ENCODE measurements at regions not wholly inside any gene's neighbourhood (a gene's known extent, or its start where the extent isn't known, plus 50 kb on each side); places are given as distances from the start of the nearest gene placed in this dataset.
"Not testable (repeated sequence)": the region's sequence is repeated elsewhere in the genome, so short reads cannot be mapped to it uniquely, and the experiment has no call there.

- DNase-seq = no peak
Measured at GRCh38 chr9:135353935-135354334, 125.6 kb upstream of the PPP1R26 start.

DNA sequence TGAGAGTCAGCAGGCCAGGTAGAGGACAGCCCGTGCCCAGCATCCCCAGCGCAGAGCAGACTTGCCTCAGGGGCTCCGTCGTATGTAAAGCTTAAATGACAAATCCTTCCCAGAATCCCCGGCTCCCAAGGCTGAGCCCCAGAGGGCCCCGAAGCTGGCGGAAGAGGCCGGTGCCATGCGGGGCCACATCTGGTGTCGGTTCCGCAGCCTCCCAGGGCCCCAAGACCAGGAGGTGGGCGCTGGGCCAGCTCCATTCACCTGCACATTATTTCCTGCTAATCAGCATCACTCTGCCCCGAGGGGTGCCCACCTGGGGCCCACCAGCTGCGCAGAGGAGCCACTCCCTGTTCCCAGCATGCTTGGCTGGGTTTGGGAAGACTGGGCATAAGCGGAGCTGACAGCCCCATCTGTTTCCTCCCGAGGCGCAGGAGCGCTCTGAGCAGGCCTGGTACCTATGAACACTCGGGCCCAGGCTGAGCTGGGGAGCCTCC lies 124.0 kb upstream of the PPP1R26 start:
- no peak for DNase-seq

DNA sequence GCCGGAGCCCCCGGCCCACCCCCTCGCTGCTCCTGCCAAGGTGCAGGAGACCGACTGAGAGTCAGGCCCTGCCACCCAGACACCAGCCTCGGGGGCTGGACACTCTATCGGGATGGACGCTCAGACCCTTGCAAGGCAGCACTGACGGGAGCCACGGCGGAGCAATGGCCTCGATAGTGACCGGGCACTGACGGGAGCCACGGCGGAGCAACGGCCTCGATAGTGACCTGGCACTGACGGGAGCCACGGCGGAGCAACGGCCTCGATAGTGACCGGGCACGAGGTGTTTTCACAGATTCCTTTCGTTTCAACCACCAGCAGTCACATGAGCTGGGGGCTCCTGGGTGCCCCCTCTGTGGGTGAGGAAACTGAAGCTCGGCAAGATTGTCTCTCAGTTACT lies 123.6 kb upstream of the PPP1R26 start:
- no peak for DNase-seq

DNA sequence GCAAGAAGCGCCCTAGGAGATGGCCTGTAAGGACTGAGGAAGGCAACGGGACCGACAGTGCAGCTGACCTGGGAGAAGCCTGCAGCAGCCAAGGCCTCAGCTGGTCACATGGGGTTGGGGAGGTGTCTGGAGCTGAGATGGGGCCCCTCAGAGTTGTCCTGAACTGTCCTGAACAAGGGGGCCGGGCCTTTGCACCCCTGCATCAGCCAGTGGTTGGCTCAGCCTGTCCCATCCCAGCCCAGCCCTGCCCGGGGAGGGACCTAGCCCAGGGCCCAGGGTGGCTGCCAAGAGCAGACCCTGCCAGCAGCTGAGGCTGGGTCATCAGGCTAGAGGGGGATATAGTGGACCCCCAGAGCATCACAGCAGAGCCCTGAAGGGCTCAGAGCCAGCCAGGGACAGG lies 122.8 kb upstream of the PPP1R26 start:
- no peak for DNase-seq

DNA sequence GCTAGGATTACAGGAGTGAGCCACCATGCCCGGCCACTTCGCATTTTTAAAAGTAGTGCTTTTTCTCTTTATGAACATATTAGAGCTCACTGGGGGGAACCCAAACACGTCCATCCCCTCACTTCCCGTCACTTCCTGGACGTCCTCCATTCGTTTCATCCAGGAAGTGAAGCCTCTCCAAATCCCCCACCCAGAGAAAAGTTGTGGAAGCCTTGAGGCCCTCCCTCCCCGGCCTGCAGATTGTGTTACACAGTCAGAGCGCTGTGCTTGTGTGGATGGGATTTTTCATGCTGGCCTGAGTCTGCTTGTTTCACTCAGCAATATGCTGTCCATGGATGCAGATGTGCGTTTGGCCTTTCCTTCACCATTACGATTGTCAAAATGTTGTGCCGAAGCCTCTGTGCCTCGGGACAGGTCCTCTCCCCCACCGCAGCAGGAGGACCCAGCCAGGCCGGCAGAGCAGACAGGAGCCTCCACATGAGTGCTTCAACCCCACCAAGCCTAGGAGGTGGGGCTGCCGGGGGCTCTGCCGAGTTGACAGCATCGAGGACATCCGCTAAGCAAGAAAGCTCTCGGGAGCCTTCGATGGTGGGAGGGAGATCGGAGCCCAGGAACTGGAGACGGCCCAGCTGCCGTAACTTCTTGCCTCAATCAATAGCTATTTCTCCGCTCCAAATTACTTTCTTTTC lies 121.6 kb upstream of the PPP1R26 start:
- DNase-seq = no peak

DNA sequence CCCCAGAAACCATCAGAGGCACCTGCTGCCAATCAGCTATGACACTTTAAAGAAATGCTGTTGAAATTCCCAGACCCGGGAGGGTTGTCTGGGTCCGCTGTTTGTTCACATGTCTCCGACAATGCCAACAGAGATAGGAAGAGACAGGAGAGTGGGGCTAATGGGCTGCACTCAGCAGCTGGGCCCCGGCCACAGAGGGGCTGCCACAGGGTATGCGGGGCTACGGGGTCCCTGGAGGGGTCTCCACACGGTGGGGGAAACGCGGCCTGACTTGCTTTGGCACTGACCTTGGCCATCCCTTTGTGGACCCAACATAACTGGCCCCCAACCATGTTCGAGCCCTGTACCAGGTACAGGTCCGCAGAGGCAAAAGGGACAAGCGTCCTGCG lies 121.0 kb upstream of the PPP1R26 start:
- DNase-seq = no peak

DNA sequence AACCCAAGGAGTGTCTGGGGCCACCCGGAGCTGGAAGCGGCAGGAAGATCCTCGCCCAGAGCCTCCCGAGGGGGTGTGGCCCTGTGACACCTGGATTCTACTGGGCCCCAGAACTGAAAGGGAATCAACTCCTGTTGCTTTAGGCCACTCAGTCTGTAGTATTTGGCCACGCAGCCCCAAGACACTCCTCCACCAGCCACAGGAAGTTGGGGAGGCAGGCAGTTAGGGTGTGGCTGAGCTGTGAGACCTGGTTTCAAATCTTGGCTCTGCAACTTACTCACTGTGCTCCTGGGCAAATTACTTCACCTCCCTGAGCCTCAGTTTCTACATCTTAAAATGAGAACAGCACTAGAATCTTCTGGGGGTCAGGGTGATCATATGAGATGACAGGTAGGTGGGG lies 119.8 kb upstream of the PPP1R26 start:
- DNase-seq = no peak

DNA sequence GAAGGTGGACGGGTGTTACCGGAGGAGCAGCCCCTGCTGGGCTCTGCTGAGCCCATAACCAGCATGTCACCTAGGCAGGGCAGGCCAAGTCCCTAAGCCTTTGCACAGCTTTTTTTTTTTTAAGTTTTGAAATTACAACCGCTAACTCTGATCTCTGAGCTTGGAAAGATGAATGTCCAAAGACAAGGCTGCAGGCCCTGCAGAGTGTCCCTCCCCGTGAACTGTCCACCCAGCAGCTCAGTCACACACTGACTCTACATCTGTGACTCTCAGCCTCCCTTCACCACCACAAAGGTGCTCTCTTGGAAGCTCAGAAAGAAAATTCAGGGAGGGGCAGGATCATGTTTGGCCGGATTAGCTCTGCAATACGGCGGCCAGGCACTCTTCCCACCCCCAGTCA lies 119.0 kb upstream of the PPP1R26 start:
- DNase-seq = no peak

GRCh38 chr9:135361668-135362067 lies 117.9 kb upstream of the PPP1R26 start:
- not testable (repeated sequence) for DNase-seq

GRCh38 chr9:135363596-135363995 lies 116.0 kb upstream of the PPP1R26 start:
- DNase-seq = no peak

GRCh38 chr9:135365013-135365768 lies 114.4 kb upstream of the PPP1R26 start:
- DNase-seq = no peak

DNA sequence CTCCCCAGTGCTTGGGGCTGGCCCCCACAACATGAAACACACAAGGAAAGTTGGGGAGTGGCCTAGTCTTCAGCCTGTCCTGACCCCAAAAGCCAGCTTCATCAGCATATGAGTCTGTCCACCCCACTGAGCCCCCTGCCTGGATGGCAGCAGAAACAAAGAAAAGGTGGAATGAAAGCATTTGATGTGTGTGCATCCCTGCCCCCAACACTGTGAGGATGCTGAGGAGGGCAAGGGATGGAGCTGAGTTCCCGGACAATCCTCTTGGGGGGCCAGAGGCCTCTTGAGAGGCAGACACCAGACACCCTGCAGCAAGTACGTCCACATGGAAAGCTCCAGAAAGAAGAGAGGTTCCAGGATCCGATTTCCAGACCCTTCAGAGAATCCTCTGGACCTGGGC lies 113.5 kb upstream of the PPP1R26 start:
- DNase-seq = no peak

- no peak for DNase-seq
Measured at GRCh38 chr9:135369412-135369990, 110.1 kb upstream of the PPP1R26 start.

DNA sequence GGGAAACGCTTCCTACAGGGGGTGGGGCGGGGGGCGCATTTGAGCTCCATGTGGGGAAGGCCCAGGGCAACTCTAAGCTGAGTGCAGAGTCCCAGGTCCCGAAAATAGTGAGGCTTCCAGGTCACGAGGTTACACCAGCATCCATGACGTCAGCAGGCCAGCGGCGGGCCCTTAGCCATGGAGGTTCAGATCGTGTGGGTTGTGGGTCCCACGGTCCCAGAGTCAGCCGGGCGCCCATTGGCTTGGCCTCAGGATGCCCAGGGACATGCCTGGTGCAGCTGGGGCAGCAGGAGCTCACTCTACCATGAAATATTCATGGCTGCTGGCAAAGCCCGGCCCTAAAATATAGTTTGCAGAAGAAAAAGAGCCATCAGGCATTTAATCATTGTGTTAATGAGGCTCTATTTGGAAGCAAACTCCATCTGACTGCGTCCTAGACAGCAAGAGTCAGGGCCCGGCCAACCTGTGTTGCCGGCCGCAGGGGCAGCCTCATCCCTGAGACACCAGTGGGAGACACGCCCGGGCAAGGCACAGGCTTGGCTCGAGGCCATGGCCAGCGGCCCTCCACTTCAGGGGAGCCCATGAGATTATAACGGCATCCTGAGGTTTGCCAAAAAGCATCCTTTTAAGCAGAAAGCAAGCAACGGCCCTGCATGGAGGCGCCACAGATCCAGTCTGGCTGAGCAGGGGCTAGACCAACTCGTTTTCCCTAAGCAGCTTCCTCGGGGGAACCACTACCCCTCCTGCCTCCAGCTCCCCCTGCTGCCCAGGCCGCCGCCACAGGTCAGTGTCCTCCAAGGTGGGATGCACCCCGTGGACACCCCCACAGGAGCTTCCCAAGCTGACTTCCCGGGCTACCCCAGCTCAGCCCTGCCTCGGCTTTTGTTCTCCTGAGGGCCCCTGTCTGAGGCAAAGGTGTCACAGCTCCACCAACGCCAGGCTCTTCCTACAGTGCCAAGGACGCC lies 108.9 kb upstream of the PPP1R26 start:
- DNase-seq = no peak

GRCh38 chr9:135371535-135371934 lies 108.0 kb upstream of the PPP1R26 start:
- no peak for DNase-seq

DNA sequence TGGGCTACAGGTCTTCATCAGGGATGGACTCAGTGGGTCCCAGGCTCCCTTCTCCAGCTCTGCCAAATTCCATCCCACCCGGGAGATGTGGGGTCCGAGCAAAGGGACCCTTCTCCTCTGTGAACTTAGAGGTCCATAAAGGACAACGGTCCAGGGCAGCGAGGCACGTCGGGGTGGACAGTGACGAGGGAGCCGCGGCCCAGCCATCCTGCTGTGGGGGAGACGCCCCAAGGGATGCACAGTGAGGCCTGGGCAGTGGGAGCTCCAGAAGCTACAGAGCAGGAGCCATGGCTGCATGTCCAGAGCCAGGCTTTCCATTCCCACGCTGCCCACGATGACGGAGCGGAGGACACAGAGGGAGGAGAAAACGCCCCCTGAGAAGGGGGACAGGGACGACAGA lies 107.5 kb upstream of the PPP1R26 start:
- DNase-seq = no peak

DNA sequence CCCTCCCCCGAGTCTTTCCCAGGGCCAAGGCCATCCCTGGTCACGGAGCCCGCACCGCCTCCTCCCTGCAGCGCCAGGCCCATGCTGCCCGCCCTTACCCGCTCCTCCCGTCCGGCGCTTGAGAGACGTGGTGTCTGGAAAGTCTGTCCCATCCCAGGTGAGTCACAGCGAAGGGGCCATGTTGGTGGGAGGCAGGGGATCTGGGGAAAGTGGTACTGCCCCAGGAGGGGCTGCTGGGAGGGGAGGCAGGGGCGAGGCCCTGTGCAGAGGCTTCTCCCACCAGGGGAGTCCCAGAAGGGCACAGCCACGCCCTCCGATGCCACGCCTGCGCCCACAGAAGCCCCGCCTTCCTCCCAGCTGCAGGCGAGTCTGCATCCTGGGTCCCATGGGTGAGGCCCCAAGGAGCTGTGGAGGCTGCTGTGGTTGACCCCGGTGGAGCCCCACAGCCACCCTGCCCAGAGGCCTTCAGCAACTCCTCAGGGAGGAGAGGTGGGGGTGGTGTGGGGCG lies 107.0 kb upstream of the PPP1R26 start:
- no peak for DNase-seq

DNA sequence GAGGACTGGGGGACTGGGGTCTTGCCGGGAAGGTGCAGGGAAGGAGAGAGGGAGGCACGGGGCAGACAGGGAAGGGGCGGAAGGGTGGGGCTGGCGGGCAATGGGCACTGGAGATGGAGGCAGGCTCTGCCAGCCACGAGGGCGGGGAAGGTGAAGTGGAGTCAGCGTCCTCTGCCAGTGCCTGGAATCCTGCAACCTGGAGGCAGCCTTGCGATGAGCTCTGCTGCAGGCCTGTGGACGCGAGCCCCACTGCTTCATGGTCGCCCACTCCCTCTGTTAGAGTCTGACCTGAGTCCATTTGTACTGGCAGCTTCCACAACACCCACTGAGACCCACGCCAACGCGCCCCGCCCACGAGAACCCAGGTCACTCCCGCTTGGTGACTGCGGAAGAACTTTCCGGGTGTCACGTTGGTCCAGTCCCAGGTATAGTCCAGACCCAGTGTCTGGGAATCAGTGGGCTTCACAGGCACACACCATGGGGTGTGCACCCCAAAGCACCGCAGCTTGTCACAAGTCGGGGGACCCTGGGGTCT lies 106.4 kb upstream of the PPP1R26 start:
- DNase-seq = no peak

GRCh38 chr9:135373820-135374219 lies 105.8 kb upstream of the PPP1R26 start:
- DNase-seq = no peak

GRCh38 chr9:135374591-135374990 lies 105.0 kb upstream of the PPP1R26 start:
- no peak for DNase-seq

DNA sequence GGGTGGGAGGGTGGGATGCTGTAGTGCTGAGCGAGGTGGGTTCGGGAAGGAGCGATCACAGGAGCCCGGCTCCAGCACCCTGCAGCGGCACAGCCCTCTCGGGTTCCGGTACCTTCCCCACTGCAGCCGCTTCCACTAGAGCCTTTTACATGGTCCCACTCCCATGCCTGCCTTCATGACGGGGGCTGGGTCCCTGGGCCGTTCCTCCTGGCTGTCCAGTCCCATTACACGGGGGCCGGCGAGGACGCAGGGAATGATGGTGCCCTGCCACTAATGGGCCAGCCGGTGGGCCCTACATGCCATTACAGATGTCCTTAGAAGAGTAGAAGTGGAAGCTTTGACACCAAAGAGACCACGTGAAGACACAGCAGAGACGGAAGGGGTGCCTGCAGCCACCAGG lies 104.6 kb upstream of the PPP1R26 start:
- DNase-seq = no peak
